ENCODE measurements at regions not wholly inside any gene's neighbourhood (a gene's known extent, or its start where the extent isn't known, plus 50 kb on each side); places are given as distances from the start of the nearest gene placed in this dataset.

DNA sequence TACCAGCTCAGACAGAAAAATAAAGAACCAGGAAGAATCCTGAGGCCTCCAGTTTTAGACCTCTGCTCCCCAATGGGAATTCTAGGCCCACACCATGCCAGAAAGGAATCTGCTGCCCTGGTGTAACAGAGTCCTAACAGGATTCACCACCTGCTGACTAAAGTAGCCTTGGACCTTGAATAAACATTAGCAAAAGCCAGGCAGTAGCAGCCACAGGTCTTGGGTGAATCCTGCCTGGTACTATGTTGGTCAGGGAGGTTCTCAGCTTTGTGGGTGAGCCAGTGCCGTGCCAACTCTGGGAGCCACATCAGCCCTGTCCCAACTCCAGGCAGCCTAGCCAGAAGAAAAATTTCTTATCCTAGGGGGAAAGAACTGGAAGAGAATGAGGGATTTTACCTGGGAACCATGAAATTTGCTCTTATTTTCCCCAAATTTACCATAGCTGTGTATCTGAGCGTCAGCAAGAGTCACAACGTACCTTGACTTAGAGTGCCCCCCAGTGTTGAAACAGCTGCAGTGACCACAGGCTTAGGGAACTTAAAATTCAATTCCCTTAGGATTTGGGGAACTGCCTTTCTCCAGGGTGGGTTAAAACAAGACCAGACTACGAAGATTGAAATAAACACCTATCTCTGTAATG is 1895.6 kb upstream of the PRR20A start:
- peak; percentile 19 for DNase-seq (ENCODE audit: low spot score)

DNA sequence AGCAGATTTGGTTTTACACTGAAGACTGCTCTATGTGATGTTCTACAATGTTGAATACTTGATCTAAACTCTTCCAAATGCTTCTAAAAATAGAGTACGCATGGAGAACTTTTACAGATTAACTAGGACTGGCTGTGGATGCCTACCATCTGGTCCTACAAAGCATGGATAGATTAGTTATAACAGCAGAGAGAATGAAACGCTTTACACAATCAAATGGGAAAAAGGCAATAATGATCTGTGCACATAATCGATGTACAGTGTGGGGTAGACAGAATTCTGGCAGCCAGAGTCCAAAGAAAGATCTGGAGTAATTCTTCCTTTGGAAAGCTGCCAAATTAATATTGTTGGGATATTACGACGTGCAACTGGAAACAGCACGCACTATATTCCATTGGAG is 1885.5 kb upstream of the PRR20A start:
- no peak for DNase-seq (ENCODE audit: low spot score)

DNA sequence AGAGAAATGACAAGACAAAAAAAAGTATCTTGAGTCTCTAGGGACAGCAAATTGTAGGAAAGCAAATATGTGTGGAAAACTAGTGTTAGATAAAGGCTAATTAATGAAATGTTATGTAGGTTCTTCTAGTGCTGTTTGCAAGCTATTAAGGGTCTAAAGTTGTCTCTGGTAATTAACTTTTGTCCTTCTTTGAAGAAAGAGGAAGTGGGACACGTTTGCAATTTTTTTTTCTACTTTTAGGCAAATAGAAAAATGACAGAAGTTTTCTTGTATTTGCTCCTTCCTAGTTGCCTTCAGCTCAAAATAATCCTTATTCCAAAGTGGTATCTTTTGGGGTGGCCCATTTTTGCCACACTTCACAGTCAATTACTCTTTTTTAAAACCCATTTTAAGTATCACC is 1877.7 kb upstream of the PRR20A start:
- no peak for DNase-seq (ENCODE audit: low spot score)

DNA sequence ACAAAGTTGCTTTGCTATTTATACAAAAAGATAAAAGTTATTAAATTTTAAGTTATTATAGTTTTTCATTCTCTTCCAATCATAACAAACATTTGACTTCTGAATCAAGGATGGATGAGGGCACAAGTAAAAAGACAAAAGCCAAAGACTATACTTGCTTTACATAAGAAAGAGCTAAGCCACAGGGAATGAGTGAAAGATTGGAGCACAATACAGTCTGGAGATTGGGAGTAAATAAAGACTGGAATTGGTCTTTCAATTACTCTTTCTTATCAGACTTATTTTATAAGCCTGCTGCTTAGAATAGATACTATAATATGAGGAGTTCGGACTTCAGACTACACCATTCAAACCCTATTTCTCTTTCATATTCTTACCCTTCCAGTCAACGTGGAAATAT is 1874.1 kb upstream of the PRR20A start:
- no peak for DNase-seq (ENCODE audit: low spot score)

DNA sequence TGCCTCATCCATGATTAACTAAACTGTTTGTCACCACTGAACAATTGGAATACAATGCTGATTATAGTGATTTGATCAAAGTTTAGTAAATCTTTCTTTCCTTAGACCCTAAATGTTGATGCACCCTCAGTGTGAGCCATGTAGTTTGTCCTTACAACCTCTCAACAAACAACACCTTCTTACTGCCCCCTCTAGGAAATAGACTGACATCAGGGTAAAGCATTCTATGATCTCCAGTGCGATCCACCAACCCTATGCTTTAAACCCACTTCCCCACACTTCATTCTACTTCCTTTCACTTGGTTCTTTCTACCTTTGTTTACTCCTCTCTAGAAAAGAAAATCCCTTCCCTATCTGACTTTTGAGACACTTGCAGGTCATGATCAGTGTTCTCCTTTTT is 1842.5 kb upstream of the PRR20A start:
- DNase-seq (ENCODE audit: low spot score): peak; percentile 12

DNA sequence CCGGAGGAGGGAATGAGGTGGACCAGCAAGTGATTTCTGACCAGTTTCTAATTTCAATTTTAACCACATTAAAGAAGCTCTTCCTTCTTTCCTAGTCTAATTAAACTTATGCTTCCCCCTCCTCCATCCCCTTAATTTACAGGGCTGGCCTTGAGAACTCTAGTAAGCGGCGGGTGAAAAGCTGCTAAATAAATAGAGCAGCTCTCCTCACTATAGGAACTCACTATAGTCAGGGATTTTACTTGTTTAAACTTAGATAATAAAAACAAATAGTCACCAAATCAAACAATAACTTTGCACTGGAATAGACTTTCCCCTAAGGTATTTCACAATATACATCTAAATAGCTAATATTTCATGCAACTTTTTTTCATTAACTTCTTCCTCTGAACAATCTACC is 1838.2 kb upstream of the PRR20A start:
- DNase-seq (ENCODE audit: low spot score): no peak

DNA sequence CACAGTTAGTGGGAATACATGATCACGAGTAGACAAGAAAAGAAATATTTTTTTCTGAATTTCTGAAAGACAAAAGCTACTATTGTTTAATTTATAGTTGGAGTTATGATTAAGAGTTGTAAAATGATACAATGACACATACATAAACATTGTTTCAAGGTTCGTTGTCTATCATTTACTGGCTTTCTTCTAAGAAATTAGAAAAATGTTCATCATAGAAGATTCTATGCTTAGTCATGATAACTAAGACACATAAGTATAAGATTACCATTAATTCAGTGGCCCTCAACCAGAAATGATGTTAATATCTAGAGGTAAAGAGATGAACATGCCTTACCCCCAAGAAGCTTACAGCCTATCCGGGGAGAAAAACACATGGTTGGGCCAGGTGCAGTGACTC is 1832.8 kb upstream of the PRR20A start:
- no peak for DNase-seq (ENCODE audit: low spot score)

DNA sequence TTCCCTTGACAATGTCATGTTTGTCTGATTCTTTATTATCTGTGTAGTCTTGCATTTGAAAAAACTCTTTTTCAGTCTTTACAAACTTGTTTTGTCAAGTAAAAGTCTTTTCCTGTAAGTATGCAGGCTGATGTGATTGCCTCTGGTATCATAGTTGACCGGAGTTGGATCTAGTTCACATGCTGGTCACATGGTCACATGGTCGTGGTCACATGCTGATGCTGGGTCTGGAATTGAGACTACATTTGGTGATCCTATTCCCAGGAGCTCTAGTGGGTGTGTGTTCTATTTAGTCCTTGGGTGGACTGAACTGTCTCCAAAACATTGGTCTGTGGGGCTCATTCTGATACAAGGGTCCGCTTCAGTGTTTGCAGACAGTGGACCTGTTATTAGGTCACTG is 1798.8 kb upstream of the PRR20A start:
- DNase-seq (ENCODE audit: low spot score): no peak

DNA sequence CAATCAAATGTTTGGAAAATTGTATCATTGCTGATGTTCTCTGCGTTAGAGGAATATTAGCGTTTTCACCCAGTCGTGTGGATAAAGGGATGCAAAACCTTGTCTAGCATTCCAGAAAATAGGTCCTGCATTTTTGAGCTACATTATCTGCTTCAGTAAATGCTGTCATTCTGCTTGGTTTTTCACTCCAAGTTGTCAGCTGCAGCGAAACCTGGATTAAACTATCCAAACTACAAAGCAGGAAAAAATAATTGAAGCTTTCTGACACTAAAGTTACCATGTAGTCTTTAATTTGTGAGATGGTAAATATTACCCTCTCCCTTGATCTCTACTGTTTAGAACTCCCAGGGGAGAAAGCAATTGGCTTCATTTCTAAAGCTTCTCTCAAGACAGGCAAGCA is 1795.5 kb upstream of the PRR20A start:
- no peak for DNase-seq (ENCODE audit: low spot score)

DNA sequence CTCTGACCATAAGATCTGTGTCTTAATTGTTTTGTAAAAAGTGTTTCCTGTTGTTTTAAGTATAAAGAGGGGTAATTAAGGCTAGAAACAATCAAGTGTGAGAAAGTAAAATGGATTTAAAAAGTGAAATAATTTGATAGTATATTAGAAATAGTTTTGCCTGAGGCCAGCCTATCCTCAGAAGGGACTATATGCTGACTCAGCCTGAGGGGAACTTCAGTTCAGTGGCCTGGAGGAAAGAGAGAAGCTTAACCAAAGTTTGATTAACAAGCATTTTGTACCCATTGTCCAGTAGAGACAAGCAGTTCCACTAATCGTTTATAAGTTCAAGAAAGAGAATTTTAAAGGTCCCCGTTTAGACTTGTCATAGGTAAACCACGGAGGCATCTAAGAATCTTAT is 1793.2 kb upstream of the PRR20A start:
- no peak for DNase-seq (ENCODE audit: low spot score)

DNA sequence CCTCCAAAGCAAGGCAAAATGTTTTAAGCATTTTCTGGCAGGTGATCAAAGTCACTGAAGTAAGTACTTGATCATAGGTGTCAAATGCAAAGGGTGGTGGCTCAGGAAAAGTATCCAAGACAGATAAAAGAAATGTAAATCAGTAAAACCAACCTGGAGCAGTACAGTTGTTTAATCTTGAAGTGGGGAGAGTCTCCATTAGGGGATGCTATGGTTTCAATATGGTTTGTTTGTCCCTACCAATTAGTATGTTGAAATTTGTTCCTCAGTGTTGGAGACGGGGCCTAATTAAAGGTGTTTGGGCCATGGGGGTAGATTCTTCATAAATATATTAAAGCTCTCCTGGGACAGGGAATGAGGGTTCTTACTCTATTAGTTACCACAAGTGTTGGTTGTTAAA is 1781.7 kb upstream of the PRR20A start:
- no peak for DNase-seq (ENCODE audit: low spot score)

DNA sequence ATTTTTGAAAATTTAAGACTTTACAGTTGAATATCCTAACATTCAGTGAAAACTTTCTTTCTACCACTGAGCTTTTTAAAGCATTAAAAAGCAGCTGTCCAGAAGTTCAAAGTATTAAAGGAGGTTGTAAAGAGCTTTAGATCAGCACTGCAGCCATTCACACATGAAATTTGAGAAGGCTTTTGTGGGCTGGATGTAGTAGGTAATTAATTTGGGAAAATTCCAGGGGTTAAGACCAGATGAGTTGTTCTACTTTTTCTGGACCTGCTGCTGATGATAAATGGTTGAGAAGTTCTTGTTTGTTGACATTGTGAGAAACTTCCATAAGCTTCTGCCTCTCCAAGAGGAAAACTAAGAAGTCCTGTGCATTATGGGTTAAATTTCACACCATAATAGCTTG is 1779.6 kb upstream of the PRR20A start:
- no peak for DNase-seq (ENCODE audit: low spot score)

DNA sequence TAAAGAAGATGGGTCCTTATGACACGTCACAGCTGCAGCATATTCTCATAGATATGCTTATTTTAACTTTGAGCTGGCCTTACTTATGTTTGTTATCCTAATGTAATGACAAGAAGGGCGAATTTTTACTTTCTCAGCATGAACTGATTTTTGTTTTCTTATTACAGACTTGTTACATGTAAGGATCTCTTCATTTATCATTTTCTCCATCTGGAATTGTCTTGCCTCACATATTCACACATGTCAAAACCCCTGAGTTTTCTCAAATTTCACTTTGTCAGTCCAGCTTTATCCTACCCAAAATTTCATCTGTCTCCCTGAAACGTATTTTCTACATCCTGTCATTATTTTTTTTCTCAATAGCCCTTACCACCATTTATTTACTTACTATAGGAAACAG is 1774.0 kb upstream of the PRR20A start:
- no peak for DNase-seq (ENCODE audit: low spot score)

DNA sequence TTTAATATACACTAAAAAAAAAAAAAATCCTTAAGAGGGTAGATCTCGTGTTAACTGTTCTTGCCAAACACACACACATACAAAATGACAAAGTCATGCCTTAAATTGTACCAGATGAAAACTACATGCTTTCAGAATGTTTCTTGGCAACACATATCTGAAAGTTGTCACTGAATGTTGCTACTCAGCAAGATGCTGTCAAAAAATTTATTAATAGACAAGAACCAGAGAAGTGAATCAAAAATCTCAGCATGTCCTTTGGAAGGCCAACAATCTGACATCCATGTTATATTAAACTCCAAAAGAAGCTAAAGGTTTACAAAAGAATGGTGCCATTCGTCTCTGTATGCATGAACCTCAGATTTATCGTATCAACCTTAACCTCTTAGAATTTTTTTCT is 1746.2 kb upstream of the PRR20A start:
- no peak for DNase-seq (ENCODE audit: low spot score)

DNA sequence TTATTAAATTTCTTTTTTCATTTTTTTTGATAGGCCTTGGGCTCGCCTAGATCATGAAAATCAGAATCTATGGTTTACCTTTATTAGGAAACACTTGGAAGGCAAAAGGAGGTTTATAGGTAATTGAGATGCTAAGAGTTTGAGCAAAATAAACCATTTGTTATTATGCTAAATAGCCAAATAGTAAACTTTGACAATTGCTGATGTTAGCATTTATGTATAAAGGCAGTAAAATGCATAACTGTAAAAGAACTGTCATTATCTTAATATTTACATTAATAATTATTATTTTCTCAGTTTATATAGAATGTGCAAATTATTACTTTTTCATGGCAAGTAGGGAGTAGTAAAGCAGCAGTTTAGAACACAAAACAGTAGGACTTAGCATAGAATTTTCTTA is 1737.8 kb upstream of the PRR20A start:
- DNase-seq (ENCODE audit: low spot score): no peak

DNA sequence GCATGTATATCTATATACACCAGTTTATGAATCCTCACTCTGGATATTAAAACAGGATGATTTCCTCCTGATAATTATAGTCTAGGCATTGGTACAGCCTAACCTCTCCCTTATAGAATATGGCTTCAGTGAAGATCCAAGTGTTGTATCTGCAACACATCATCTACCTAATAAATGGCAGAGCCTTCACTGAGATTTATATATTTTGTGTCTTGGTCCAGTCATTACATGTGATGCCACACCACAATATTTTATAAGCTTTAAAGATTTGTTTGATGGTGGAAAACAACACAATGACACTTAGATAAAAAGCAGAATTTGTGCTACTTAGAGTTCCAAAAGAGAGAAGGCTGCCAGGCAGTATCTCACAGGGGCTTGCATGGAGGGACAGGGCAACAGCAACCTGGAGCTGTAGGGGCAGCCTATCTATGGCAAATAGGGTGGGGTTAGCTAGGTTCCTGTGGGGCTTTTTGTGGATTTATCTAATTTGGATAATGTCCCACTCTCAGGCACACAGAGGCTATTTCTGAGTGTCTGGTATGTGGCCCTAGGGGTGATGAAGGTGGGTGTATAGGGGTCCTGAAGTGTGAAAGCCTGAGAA is 1736.7 kb upstream of the PRR20A start:
- no peak for DNase-seq (ENCODE audit: low spot score)

DNA sequence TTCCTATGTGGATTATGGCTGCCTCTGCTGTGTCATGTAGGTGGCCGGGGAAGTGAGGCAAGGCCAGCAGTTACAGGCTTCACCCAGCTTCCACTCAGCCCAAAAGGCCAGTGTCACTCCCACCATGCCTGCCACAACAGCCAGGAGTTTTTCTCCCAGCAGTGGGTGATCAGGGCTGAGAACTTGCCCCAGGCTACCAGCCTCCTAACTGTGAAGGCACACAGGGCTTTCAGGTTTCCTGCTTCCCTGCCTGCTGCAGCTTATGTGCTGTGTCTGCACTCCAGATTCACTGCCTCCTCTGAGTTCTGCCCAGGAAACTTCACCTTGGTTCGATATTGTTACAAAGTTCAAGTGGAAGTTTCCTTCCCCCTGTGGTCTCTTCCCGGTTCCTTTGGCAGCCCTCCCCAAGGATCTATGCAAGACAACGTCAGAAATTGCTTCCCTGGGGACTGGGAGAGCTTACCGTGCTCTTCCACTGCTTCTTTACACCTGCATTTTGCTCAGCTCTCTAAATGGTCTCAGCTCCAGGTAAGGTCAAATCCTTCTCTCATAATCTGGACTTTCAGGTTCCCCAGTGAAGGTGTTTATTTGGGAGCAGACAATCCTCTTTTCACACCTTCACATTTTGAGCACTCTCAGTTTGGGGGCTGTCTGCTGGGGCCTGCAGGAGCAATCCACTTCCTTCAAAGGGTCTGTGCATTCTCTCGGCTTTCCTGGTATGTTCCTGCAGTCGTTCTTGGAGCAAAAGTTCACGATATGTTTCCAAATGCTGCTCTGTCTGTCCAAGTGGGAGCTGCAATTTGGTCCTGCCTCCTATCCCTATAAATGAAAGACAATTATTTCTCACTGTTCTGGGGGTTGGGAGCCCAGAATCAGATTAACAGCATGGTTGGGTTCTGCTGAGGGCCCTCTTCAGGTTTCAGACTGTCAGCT is 1730.1 kb upstream of the PRR20A start:
- DNase-seq (ENCODE audit: low spot score): no peak

DNA sequence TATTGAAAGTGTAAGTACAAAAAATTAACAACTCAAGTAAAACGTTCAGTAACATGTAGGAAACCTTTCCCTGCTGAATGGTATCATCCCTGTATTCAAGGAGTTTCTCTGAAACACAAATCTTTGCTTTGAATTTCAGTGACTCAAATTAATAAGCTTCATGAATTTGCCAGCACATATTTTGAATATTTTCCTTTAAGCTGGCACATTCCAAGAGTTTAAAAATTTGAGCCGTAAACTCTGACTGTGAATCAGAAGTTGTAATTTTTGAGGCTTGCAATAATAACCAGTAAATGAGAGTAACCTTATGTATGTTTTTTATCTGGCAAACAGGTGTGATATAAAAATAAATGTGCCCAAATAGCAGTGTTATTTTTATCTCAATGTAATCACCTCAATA is 1722.6 kb upstream of the PRR20A start:
- no peak for DNase-seq (ENCODE audit: low spot score)

DNA sequence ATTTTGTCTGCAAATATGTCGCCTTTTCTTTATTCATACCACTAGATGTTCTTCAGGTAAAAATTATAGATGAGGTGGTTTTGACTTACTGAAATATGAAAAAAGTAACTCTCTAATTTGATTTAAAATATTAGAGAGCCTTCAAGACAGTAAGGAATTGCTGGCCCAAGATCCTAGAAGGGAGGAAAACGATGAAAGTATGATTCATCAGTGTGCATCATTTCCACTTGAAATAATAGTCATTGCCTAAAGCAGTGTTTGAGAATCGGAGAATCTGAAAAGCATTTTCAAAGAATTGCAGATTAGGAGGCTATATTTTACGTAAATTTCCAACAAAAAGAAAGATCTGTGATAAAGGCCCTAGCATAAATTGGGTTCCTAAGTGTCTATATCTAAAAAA is 1707.9 kb upstream of the PRR20A start:
- DNase-seq (ENCODE audit: low spot score): no peak

DNA sequence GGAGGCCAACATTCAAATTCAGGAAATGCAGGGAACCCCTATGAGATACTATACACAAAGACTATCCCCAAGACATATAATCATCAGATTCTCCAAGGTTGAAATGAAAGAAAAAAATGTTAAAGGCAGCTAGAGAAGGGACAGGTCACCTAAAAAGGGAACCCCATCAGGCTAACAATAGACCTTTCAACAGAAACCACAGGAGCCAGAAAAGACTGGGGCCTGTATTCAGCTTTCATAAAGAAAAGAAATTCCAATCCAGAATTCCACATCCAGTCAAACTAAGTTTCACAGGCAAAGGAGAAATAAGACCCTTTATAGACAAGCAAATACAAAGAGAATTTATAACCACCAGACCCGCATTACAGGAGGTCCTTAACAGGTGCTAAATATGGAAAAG is 1703.6 kb upstream of the PRR20A start:
- no peak for DNase-seq (ENCODE audit: low spot score)

DNA sequence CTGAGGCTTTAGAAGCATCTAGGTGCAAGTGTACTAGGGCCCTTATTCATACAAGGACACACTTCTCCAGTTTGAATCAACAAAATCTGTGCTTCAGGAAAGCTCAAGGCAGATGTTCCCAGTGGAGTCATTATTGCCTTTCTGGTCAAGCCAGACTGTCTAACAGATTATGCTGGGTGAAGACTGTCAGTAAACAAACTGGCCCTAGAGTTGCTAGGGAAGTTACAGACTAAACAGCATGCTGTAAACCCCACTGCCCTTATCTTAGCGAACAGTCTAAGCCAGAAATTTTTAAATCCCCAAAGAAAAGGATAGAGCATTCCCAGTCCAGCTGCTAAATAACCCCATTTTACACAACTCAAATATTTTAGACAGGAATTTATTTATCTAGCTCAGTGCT is 1701.3 kb upstream of the PRR20A start:
- no peak for DNase-seq (ENCODE audit: low spot score)

DNA sequence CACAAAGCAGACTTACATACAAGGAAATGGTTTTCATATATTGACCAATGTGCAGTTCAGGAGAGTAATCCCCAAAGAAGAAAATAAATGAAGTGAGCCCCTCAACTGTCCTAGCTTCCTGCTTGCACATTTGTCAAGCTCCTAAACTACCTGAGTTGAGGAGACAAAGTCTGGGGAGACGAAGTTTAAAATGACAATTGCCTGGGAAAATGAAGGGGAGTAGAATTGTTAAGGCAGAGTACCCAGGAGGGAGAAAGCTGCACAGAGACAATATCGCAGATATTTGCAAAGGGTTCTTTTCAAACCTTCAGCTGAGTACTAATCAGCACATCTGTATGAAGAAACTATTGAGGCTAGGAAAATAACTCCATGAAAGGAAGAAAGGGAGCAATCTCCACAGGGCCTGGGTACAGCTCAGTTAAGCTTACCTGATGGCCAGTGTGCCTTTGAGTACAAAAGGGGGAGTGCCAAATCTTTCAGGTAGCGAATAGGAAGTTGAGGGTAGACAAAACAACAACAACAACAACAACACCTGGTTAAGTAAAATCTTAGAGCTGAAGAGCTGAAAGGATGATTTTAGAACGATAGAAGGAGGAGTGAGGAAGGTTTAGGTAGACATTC is 1700.1 kb upstream of the PRR20A start:
- no peak for DNase-seq (ENCODE audit: low spot score)

DNA sequence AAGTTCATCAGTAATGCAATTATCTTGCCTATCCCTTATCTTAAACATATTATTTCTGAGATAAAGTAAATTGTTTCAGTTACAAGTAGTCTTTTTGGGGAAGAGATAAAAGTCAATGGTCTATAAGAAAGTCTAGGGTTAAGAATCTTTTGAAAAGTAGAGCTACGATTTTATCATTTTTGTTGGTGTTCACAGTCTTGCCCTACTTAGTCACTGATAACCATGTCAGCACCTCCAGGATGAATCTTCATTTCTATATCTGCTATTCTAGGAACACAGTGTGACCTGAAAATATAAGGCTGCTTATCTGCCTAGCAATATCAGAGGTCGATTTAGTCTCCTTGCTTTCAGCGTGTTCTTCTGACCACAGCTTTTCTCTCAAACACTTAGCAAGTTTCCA is 1676.5 kb upstream of the PRR20A start:
- no peak for DNase-seq (ENCODE audit: low spot score)
